GM21381 (cell line): ENCODE measurements at regions not wholly inside any gene's neighbourhood (a gene's known extent, or its start where the extent isn't known, plus 50 kb on each side); places are given as distances from the start of the nearest gene placed in this dataset.

Experiments used
- ATAC-seq: cut with Tn5 transposase; IDR thresholded peaks from one replicate; pipeline ENCODE4 v1.9.1; 2021; ENCODE audit warnings: mild to moderate bottlenecking, moderate library complexity; ENCODE audit not compliant: unreplicated experiment

DNA sequence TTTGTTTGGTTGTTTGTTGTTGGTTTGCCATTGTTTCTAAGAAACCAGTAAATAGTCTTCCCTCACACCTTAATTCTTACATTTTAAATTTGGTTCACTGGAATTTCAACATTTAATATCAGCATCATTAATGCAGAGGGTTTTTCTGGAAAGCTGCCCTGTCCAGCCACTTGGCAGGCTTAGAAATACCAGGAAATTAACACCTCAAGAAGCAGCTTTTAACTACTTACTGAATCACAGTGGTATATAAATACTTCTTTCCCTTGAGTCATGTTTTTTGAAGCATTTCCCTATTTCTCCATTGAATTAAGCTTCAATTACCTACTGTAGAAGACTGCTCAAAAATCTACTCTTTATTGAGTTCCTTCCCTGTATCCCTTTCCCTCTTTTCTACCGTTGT lies 1221.1 kb upstream of the ADGRL3 start:
- ATAC-seq, result no peak

DNA sequence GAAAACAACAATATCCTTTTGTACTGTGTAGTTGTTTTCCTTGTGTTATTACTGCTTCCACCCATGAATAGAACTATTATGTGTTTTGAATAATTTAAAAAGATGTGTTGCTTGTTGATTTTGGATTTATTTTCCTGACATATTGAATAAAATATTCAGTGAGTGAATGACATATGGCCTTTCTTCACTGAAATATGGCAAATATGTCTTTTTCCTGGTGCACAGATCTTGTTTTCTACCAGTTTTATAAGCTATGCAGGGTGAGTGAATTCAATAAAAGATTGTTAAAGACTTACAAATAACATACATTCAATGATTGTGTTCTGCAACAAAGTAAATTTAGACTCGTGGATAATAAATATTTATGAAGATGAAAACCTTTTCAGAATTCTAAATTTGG lies 1216.3 kb upstream of the ADGRL3 start:
- ATAC-seq, result no peak

DNA sequence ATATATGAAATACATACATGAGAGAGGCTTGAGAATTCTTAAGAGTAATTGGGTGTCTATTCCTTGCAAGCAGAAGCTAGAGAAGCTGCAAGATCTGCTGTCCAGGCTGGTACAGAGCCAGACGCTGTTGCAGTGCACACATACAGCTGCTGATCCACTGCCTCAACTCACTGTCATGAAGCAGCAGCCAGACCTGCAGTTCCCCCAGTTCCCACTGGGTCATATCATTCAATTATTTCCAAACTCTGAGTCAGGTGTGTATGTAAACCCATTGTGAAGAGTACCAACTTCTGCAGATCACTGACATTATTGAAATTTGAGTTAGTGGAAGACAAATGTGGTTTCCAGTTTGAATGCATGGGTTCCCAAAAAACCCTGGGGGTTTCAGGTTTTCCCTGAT lies 1212.8 kb upstream of the ADGRL3 start:
- no peak for ATAC-seq

DNA sequence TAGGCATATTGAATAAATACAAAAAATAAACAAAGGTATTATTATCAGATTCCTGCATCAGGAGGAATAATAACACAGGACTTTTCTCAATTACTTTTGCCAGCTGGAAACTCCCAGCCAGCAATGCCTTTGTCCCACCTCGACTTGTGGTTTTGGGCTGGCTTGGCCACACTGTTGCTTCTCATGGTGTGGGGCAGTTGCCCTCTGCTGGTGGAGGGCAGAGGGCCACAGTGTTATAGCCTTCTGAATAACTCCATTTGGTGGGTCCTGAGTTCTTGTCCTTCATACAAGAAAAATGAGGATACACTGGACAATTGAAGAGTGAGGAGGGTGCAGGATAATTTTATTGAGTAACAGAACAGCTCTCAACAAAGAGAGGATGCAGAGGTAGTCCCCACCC lies 1206.0 kb upstream of the ADGRL3 start:
- no peak for ATAC-seq

DNA sequence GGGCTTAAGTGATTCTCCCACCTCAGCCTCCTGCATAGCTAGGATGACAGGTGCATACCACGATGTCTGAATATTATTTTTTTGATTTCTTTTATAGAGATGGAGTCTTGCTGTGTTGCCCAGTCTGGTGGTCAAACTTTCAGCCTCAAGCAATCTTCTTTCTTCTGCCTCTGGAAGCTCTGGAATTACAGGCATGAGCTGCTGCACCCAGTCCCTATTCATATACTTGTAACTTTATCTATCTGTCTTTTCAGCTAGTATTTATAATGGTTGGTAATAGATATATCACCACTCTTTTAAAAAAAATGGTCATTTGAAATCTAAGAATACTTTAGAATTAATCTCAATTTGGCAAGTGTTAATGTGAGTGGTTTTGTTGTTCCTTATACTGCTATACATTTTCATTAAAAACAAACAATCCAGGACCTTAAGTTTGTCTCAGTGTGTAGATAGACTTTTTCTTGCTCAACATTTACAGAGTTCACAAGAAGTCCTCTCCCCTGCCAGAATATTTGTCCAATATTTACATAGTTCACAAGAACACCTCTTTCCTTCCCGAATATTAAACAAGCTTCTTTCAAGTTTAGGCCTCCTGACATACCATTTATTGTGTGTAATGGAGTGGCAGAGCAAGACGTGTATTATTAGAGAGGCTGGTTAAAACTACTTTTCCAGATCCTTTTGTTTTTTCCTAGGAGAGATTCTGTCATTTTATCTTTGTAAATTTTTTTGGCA lies 1197.4 kb upstream of the ADGRL3 start:
- no peak for ATAC-seq

DNA sequence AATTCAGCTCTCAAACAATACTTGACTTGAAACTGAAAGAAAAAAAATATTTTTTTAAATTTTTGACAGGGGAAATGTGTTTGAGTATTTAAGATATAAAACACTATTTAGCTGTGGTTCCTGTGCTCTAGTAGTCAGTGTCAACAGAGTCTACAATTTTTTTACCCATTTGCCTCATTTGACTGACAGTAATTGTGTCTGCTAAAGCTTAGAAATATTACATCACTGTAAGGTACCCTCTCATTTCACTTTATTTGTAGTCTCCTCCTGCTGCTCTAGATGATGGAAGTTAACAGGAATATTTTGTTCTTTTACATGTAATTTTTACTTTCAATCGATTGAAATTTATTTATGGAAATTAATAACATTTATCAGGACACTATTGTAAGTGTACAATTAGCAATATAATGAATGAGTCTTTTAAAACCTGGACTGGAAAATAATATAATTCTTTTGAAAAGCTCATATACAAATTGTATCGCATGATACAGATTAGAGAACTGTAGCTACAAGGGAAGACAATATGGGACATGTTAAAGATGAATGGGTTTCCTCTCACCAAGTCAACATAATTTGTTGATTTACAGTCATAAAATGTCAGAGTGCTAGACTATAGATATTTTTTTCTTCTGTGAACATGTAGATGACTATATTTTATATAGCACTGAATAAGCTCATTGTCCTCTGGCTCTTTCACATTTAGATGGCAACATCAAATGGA lies 1186.5 kb upstream of the ADGRL3 start:
- no peak for ATAC-seq

DNA sequence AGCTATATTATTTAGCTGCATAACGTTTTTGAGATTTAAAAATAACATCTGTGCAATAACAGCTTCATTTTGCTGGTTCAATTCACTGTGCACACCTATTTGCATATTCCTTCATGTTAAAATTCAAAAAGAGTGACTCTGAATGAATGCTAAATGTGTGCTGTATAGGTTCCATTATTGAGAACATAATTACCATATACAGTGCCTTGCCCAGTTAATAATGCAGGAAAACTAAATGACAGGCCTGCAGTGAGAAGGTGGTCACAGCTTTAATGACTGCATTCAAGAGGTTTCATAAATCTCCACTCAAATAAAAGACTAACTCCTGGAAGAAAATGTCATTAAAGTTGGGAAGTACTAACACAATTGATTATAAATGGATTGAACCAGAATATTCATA lies 1183.2 kb upstream of the ADGRL3 start:
- no peak for ATAC-seq

DNA sequence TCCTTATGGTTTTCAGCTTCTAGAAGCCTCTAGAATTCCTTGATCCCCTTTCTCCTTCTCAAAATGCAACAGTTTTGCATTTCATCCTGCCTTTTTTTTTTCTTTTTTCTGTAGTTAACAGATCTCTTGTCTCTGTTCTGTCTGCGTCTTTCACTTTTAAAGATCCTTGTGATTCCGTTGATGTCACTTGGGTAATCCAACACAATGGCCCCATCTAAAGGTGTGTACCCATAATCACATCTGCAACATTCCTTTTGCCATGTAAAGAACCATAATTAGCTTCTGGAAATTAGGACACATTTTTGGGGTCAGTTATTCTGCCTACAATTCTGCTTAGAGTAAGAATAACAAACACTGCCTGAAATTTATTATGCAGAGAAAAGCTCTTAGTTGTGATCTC lies 1180.9 kb upstream of the ADGRL3 start:
- ATAC-seq, result no peak

DNA sequence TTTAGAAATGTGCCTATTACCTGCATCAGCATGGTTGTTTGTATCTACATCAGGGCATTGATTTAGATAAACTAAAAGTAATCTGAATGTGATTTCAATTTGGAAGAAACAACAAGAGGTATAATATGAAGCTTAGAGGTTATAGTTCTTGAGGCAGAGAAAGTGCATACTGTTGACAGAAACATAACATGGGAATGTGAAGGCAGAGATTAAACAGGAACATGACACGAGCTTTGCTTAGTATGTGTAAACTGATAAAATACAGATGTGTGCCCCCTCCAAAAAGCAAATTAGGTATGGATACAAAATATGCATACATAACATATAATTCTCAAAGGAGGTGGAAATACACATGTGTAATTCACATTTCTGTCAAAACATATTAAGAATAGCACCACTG lies 1180.2 kb upstream of the ADGRL3 start:
- no peak for ATAC-seq

DNA sequence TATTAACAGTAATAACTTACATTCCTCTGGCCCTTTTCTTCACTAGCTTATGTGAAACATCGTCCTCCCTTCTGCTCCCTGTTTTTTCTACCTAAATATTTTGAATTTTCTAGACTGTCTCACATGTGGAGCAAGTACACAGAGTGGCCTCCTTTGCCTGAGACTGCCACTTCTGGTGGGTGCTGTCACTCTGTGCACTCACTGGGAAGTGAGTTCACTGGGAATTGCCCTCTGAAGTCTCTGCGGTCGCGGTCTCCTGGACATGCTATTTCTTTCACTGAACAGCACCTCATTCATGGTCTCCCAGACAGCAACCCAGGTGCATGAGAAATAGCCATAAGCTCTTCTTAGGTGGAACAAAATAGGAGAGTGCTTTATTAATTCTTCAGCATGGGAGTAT lies 1179.7 kb upstream of the ADGRL3 start:
- ATAC-seq, result no peak

DNA sequence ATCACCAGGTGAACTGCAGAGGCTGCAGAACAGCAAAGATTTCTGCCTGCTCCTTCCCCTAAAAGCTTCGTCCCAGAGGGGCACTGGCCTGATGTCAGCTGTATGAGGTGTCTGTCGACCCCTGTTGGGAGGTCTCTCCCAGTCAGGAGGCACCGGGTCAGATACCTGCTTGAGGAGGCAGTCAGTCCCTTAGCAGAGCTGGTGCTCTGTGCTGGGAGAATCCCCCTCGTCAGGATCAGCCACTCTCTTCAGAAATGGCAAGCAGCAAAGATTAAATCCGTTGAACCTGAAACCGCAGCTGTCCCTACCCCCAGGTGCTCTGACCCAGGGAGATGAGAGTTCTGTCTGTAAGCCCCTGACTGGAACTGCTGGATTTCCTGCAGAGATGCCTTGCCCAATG lies 1166.3 kb upstream of the ADGRL3 start:
- no peak for ATAC-seq

DNA sequence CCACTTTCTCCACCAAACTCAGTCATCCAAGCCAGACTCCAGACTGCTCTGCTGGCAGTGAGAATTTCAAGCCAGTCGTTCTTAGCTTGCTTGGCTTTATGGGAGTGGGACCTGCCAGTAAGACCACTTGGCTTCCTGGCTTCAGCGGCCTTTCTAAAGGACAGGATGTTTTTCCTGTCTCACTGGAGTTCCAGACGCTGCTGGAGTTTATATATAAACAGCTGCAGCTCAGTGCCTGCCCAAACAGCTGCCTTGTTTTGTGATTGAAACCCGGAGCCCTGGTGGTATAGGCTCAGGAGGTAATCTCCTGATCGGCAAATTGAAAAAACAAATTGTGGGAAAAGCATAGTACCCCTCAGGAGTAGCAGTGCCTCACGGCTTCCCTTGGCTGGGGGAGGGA lies 1165.8 kb upstream of the ADGRL3 start:
- no peak for ATAC-seq

DNA sequence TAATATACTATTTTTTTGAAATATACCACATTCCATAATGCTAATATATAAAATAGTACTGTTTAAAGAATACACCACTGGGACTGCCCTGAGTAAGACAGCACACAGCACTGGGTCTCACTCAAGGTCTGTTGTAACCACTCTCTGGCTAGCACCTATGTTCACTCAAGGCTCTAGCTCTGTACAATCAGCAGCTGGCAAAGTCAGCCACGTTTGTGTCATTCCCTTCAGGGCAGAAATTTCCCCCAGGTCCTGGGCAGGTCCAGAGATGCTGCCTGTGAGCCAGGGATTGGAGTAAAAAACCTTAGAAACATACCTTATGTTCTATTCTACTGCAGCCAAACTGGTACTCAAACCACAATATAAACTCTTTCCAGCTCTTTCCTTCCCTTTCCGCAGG lies 1160.2 kb upstream of the ADGRL3 start:
- no peak for ATAC-seq

DNA sequence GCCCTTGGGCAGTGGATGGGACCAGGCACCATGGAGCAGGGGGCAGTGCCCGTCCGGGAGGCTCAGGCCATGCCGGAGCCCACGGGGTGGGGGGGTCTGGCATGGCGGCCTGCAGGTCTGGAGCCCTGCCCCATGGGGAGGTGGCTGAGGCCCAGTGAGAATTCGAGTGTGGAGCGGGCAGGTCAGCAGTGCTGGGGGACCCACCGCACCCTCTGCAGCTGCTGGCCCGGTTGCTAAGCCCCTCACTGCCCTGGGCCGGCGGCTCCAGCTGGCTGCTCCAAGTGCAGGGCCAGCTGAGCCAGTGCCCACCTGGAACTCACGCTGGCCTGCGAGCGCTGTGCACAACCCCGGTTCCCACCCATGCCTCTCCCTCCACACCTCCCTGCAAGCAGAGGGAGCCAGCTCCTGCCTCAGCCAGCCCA lies 1157.9 kb upstream of the ADGRL3 start:
- no peak for ATAC-seq

DNA sequence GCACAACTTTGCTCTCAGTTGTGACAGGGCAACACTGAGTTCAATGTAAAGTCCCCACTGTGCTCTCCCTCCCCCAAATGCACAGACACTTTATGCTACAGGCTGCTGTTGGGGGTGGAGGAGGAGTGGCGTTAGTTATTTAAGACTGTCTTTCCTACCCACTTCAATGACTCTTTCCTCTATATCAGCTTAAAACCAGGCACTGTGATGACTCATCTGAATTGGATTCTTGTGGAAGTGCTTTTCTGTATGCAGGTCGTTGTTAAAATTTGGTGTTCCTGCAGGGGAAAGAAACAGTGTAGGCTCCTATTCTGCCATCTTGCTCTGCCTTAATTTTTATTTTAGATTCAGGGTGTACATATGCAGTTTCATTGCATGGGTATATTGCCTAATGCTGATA lies 1157.2 kb upstream of the ADGRL3 start:
- no peak for ATAC-seq

DNA sequence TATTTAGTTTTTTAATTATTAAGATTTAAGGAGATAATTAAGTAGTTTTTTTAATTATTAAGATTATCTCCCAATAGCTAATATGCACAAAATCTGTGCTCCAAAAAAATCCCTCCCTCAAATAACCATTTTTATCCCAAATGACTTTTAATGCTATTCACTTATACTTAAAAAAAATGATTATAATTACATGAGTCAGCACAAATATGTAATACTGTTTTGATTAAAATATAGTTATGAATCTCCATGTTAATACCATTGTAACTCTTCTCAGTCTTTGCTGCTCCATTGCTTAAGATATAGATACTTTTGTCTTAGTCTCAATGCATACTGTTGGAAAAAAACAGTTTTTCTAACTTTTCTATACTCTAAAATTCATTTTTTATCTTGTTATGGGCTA lies 1121.1 kb upstream of the ADGRL3 start:
- ATAC-seq, result no peak

DNA sequence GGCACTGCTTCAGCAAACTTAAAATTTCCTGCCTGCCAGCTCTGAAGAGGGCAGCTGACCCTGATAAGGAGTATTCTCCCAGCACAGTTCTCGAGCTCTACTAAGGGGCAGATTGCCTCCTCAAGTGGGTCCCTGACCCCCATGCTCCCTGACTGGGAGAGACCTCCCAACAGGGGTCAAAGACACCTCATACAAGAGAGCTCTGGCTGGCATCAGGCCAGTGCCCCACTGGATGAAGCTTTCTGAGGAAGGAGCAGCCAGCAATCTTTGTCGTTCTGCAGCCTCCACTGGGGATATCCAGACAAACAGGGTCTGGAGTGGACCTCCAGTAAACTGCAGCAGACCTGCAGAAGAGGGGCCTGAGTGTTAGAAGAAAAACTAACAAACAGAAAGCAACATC lies 1118.3 kb upstream of the ADGRL3 start:
- ATAC-seq, result no peak

DNA sequence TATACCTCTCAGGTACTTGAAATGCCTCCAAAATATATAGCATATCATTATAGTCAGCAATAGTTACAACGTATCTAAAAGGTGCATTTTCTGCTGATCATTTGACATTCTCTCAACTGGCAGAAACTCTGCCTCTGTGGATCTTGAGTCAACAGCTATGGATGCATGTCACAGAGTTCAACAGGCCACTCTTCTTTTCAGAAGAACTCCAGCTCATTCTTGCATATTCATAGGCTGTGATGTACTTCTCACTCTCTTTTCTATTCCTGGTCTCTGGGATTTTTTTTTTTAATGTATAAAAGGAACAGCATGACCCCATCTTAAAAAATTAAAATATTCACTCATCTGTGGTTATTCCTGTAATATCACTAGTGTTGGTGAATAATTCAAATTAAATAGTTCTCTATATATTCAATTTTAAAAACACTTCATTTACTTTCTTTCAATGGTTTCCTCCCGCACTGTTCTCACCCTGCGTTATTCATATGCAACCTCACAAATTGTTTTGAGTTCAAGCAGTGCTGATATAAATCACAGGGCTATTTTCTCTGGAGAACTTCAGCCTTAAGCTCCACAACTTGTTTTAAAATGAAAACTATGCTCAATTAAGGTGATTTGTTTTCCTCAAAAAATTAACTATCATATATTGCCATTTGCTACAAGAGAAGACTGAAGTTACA lies 1111.2 kb upstream of the ADGRL3 start:
- no peak for ATAC-seq

DNA sequence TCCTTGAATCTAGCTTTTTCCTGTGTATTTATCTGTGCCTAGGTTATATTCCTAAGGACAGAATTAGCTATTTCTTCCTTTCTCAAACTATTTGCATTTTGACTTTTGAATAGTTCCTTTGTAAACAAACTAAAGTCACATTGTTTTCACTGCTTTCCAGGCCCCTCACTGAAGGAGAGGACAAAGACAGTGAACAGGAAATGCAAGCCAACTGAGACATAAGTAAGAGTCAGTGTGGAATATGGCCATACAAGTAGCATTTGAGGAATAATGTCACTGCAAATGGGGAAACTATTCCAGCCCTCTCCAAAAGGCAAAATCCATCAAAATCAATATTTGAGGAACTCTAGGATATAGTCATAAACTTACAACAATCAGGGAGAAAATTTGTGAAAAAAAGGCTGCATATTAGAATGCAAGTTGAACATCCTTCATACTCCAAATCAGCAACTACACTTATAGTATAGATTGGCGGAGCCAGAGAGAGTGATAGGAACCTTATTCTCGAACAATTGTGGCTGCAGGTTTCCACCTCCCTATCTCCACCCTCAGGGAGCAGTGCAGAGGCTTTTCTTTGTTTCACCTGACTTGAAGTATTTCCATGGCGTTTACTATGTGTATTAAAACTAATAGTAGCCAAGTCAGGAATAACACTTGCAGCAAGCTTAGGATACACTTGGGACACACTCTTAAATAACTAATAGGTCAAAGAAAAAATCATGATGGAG lies 1110.4 kb upstream of the ADGRL3 start:
- ATAC-seq, result no peak

DNA sequence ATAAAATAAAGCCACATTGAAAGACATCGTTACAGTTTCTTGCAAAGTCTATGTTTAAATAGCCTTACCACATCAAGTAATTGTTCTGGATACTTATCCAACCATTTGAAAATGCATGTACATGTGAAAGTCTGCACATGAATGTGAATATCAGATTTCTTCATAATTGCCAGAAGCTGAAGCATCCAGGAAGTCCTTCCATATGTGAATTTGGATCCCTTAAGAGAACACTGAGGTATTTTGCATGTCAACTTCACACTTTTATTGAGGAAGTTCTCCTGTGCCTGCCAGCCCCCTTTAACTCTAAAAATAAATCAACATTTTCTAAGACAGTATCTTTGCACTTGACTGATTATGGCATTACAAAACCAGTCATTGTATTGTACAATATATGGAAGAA lies 1103.5 kb upstream of the ADGRL3 start:
- no peak for ATAC-seq

DNA sequence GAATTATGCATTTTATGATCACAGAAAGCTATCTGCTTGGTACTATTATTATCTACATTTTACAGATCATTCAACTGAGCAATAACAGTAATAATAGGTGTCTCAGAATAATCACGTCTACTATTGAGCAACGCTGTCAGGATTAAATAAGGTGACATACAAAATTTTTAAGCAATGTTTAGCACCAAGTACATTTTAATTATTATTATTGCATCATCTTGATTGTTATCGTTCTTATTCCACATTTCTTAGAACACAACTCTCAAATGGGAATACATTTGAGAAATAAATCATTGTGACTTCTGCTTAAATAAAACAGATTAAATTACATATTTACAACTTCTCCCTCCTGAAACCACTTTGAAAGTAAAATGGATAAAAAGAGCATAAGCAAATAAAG lies 1083.5 kb upstream of the ADGRL3 start:
- ATAC-seq, result no peak
